OCI-LY7 (cell line): ENCODE measurements at regions not wholly inside any gene's neighbourhood (a gene's known extent, or its start where the extent isn't known, plus 50 kb on each side); places are given as distances from the start of the nearest gene placed in this dataset.

ENCODE experiments used
- CTCF ChIP-seq: fragments of 200-600 bp; sonication (generic); conservative IDR thresholded peaks from 2 replicates; pipeline ENCODE4 v1.5.1; 2014; ENCODE audit warnings: mild to moderate bottlenecking, antibody characterized with exemption, low read length, moderate library complexity, mixed read lengths
- EZH2phosphoT487 ChIP-seq: fragments of 200-600 bp; sonication (generic); IDR thresholded peaks from 2 replicates; pipeline ENCODE4 v1.6.1; 2018; ENCODE audit warnings: low read depth, borderline replicate concordance, mild to moderate bottlenecking, mixed run types, antibody characterized with exemption, low read length, moderate library complexity, mixed read lengths

GRCh38 chr4:159979953-159980352, 877.1 kb downstream of the RAPGEF2 start:
- no peak for TF ChIP-seq CTCF
- TF ChIP-seq EZH2phosphoT487 = no peak
